Naive thymus-derived CD4-positive, alpha-beta T cell (primary cell): ENCODE measurements at regions not wholly inside any gene's neighbourhood (a gene's known extent, or its start where the extent isn't known, plus 50 kb on each side); places are given as distances from the start of the nearest gene placed in this dataset.
"Not testable (repeated sequence)": the region's sequence is repeated elsewhere in the genome, so short reads cannot be mapped to it uniquely, and the experiment has no call there.

Experiments
- ATAC-seq: fragments of 150-1000 bp; cut with Tn5 transposase; 2 replicates; pipeline ENCODE4 v1.10.0; 2021; ENCODE audit warnings: mild to moderate bottlenecking, moderate library complexity
- CTCF ChIA-PET: fragments of 350-600 bp; sonication (Branson Sonifier 250); formaldehyde crosslinking; loops from one replicate; lab custom pipeline; 2021; ENCODE audit warnings: antibody characterized with exemption; lab: Charles Lee
- POLR2A ChIA-PET: fragments of 350-600 bp; sonication (Branson Sonifier 250); formaldehyde crosslinking; loops from one replicate; lab custom pipeline; 2021; ENCODE audit warnings: antibody characterized with exemption, inconsistent platforms; lab: Charles Lee
- DNase-seq, 9 donors: peaks; one replicate each; pipeline versions ENCODE4 v3.0.0 to v3.0.0-alpha.2; 2020 to 2022; ENCODE audit warnings: mixed read lengths in 1 of 9
- H3K27ac ChIP-seq: one replicate; pipeline ENCODE4 v1.7.0; 2013; ENCODE audit warnings: mild to moderate bottlenecking, low read depth, low read length, moderate library complexity
- H3K27me3 ChIP-seq, 2 donors: one replicate each; pipeline ENCODE4 v1.7.0; 2013; ENCODE audit warnings: low read length in 2 of 2, mild to moderate bottlenecking in 2 of 2, moderate library complexity in 2 of 2; ENCODE audit not compliant: control insufficient read depth in 2 of 2, insufficient read depth in 2 of 2
- H3K36me3 ChIP-seq, 3 experiments: 1 replicate in 2 of 3; 2 replicates in 1 of 3; pipeline ENCODE4 v1.7.0; 2013; ENCODE audit warnings: low read length in 3 of 3, mild to moderate bottlenecking in 3 of 3, moderate library complexity in 1 of 3; ENCODE audit not compliant: insufficient read depth in 3 of 3, control insufficient read depth in 2 of 3
- H3K4me1 ChIP-seq, 2 donors: one replicate each; pipeline ENCODE4 v1.7.0; 2013; ENCODE audit warnings: low read length in 2 of 2, mild to moderate bottlenecking in 2 of 2, moderate library complexity in 1 of 2; ENCODE audit not compliant: control insufficient read depth in 2 of 2, insufficient read depth in 2 of 2
- H3K4me3 ChIP-seq: 2 replicates; pipeline ENCODE4 v1.7.0; 2013; ENCODE audit warnings: mild to moderate bottlenecking, low read length
- H3K9me3 ChIP-seq, 3 experiments: 1 replicate in 2 of 3; 2 replicates in 1 of 3; pipeline ENCODE4 v1.7.0; 2013; ENCODE audit warnings: low read length in 3 of 3; ENCODE audit not compliant: control insufficient read depth in 2 of 3
- H3K27ac Mint-ChIP-seq, 9 donors: one replicate each; pipeline ENCODE4 v1.8.0; 2020 to 2022; ENCODE audit warnings: mixed read lengths in 9 of 9, mild to moderate bottlenecking in 8 of 9, moderate library complexity in 5 of 9, inconsistent platforms in 2 of 9
- H3K27me3 Mint-ChIP-seq, 5 donors: one replicate each; pipeline ENCODE4 v1.8.0; 2021 to 2022; ENCODE audit warnings: mixed read lengths in 5 of 5, mild to moderate bottlenecking in 1 of 5
- H3K36me3 Mint-ChIP-seq, 5 donors: one replicate each; pipeline ENCODE4 v1.8.0; 2020 to 2022; ENCODE audit warnings: mixed read lengths in 5 of 5, mild to moderate bottlenecking in 3 of 5, inconsistent platforms in 1 of 5
- H3K4me1 Mint-ChIP-seq, 7 donors: one replicate each; pipeline ENCODE4 v1.8.0; 2020 to 2022; ENCODE audit warnings: mixed read lengths in 7 of 7, mild to moderate bottlenecking in 3 of 7, inconsistent platforms in 1 of 7
- H3K4me3 Mint-ChIP-seq, 10 donors: one replicate each; pipeline ENCODE4 v1.8.0; 2020 to 2022; ENCODE audit warnings: mild to moderate bottlenecking in 10 of 10, mixed read lengths in 10 of 10, moderate library complexity in 6 of 10, inconsistent platforms in 2 of 10
- H3K9me3 Mint-ChIP-seq, 11 donors: one replicate each; pipeline ENCODE4 v1.8.0; 2020 to 2022; ENCODE audit warnings: mixed read lengths in 11 of 11, mild to moderate bottlenecking in 4 of 11, inconsistent platforms in 1 of 11, moderate library complexity in 1 of 11
- intact Hi-C, 2 donors: fragments of 100-400 bp; cut with micrococcal nuclease; formaldehyde crosslinking; loops; one replicate each; pipeline ENCODE4 v1.15.1; 2023

DNA sequence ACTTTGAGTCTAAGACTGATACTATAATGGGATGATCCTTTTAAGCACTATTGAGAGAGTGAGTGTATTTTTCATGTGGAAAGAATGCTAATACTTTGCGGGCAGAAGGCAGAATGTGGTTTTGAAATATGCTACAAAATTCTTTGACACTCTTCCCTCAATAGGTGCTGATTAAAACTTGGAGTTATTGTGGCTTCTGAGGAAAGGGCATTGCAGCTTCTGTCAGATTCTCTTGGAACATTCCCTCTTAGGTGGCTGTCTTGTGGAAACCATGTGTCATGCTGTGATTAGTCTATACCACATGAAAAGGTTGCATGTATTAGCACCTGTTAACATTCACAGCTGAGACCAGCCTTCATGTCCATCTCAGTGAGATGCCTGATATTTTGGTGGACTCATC is 547.0 kb downstream of the STIM2 start:
- DNase-seq, result no peak
- Mint-ChIP-seq H3K9me3 (peaks cover 4 to 48% (median 12%) of the 10 kb centered on the region in 11 donors), H3K27me3 (no peaks in the 10 kb centered on the region), H3K27ac (no peak overlapping the region), H3K4me3 (no peak overlapping the region), H3K4me1 (no peaks in the 10 kb centered on the region), H3K36me3 (no peaks in the 10 kb centered on the region)
- Histone ChIP-seq H3K27me3 (no peaks in the 10 kb centered on the region), H3K36me3 (no peaks in the 10 kb centered on the region), H3K4me3 (no peak overlapping the region), H3K27ac (no peak overlapping the region), H3K4me1 (no peaks in the 10 kb centered on the region), H3K9me3 (peaks cover 0 to 7% (median 0%) of the 10 kb centered on the region in 3 experiments)
- POLR2A ChIA-PET, result no interaction called here
- intact Hi-C loops, result no loop called here
- CTCF ChIA-PET, result no interaction called here
- ATAC-seq, result no peak

DNA sequence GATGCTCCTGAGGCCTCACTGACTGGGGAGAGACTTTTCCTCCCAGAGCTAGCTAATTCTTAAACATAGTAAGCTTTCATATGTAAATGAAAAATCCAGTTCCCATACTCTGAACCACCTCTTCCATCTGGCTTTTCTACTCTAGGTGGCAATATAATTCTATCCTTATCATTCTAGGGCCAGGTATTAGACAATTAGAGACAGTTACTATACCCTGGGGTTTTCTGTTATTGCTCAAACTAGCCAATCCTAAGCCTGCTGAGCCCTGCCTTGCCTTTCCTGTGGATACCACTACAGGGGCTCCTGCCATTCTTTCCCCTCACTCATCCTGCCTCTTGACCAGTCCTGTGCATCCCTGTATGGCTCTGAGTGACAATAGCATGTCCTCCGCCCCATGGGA is 552.0 kb downstream of the STIM2 start:
- peaks cover 0 to 4% (median 0%) of the 10 kb centered on the region in 5 donors for H3K27me3 Mint-ChIP-seq
- Histone ChIP-seq H3K4me3 (no peak overlapping the region), H3K36me3 (no peaks in the 10 kb centered on the region), H3K27ac (no peak overlapping the region), H3K27me3 (no peaks in the 10 kb centered on the region), H3K9me3 (no peaks in the 10 kb centered on the region), H3K4me1 (no peaks in the 10 kb centered on the region)
- no peaks in the 10 kb centered on the region for H3K36me3 Mint-ChIP-seq
- DNase-seq (no peak), ATAC-seq (no peak)
- intact Hi-C loops, result no loop called here
- H3K27ac Mint-ChIP-seq, result no peak overlapping the region
- H3K4me1 Mint-ChIP-seq, result no peaks in the 10 kb centered on the region
- POLR2A ChIA-PET, result no interaction called here
- H3K4me3 Mint-ChIP-seq, result no peak overlapping the region
- CTCF ChIA-PET, result no interaction called here
- peaks cover 1 to 30% (median 9%) of the 10 kb centered on the region in 11 donors for H3K9me3 Mint-ChIP-seq

DNA sequence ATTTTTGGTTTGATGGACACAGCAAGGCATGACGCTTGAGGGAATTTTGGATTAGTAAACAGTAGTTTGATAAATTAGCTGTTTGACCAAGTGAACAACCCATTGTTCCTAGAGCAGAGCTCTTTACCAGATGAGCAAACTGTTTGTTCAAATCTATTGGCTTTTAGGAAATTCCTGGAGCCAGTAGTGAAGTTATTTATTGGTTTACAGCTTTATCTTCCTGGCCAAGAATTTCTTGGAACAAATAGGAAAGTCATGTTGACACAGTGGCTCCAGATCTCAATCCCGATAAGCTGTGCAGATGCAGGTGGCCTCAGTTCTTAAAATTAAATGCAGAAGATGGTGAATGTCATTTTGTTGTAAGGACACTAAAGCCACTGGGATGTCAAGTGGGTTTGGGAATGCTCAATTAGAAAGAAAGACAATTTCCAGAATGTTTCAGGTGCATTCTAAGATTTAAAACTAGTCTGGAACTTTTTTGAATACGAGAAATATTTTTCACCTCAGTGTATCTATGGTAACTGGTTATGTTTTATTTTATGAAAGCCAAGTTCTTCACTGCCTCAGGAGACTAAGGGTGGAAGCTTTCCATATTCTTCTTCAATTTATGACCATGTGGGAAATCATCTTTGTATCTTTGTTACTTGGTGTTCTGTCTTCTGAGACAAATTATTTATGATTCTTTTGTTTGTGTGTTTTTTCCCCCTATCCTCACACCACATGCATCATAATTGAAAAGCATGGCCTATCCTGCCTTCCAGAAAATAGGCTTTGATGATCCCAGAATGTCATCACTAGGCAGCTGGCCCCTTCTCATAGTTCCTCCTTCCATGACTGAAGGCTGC is 554.5 kb downstream of the STIM2 start:
- intact Hi-C loops, result no loop called here
- no peak for ATAC-seq
- H3K27me3 ChIP-seq, result no peaks in the 10 kb centered on the region
- no peak for DNase-seq
- peaks cover 4 to 34% (median 11%) of the 10 kb centered on the region in 11 donors for H3K9me3 Mint-ChIP-seq
- no peaks in the 10 kb centered on the region for H3K9me3 ChIP-seq
- H3K4me3 Mint-ChIP-seq, result no peak overlapping the region
- peaks cover 0 to 4% (median 0%) of the 10 kb centered on the region in 5 donors for H3K27me3 Mint-ChIP-seq
- H3K36me3 ChIP-seq, result no peaks in the 10 kb centered on the region
- H3K4me3 ChIP-seq, result no peak overlapping the region
- ChIA-PET CTCF (no interaction called here), POLR2A (no interaction called here)
- no peak overlapping the region for H3K27ac Mint-ChIP-seq
- no peaks in the 10 kb centered on the region for H3K4me1 ChIP-seq
- no peak overlapping the region for H3K27ac ChIP-seq
- no peaks in the 10 kb centered on the region for H3K4me1 Mint-ChIP-seq
- H3K36me3 Mint-ChIP-seq, result no peaks in the 10 kb centered on the region

DNA sequence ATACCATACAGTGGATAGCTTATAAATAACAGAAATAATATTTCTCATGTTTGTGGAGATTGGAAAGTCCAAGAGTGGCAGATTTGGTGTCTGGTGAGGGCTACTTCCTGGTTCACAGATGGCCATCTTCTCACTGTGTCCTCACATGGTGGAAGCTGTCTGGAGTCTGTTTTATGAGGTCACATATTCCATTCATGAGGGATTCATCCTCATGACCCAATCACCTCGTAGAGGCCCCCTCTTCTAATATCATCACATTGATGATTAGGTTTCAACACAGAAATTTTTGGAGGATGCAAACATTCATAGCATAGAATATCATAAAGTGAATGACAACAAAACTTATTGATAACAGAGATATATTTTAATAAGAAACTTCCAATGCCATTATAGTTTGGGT is 568.0 kb downstream of the STIM2 start:
- no peak overlapping the region for H3K27ac Mint-ChIP-seq
- Histone ChIP-seq H3K36me3 (no peaks in the 10 kb centered on the region), H3K4me3 (no peak overlapping the region), H3K9me3 (no peaks in the 10 kb centered on the region), H3K27me3 (no peaks in the 10 kb centered on the region), H3K27ac (no peak overlapping the region), H3K4me1 (no peaks in the 10 kb centered on the region)
- ATAC-seq (no peak), DNase-seq (no peak)
- H3K4me1 Mint-ChIP-seq, result no peaks in the 10 kb centered on the region
- H3K9me3 Mint-ChIP-seq, result peaks cover 0 to 9% (median 3%) of the 10 kb centered on the region in 11 donors
- ChIA-PET CTCF (interaction anchor here (0.7 kb wide), 1 partner anchor 822 kb away, joined by 3 read pairs; no protein-coding TSS in a partner anchor), POLR2A (no interaction called here)
- H3K36me3 Mint-ChIP-seq, result no peaks in the 10 kb centered on the region
- H3K27me3 Mint-ChIP-seq, result peaks cover 0 to 4% (median 0%) of the 10 kb centered on the region in 5 donors
- H3K4me3 Mint-ChIP-seq, result no peak overlapping the region
- intact Hi-C loops, result no loop called here

DNA sequence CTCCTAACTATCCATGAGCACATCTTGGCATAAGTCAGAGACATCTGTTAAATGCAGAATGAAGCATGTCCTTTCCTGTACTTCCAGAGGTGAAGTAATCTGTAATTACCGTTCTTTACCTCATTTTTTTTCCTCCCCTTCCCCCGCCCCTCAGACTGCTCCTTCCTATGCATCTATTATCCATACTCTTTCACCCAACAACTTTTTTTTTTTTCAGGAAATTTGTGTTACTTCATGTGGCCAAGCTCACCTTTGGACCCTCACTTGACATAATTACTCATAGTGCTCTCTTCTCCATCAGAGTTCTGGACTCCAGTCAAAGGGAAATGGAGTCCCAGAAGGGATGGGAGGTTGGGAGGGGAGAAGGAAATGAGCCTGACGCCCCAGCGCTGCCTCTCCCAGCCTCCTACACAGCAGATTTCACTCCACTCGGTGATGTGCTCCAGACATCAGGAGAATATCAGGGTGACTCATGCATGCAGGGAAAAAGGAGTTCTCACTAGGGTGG is 568.8 kb downstream of the STIM2 start:
- no peak for DNase-seq
- Histone ChIP-seq H3K27me3 (no peaks in the 10 kb centered on the region), H3K4me1 (no peaks in the 10 kb centered on the region), H3K4me3 (no peak overlapping the region), H3K27ac (no peak overlapping the region), H3K36me3 (no peaks in the 10 kb centered on the region), H3K9me3 (no peaks in the 10 kb centered on the region)
- H3K36me3 Mint-ChIP-seq, result no peaks in the 10 kb centered on the region
- ATAC-seq, result no peak
- H3K4me3 Mint-ChIP-seq, result no peak overlapping the region
- ChIA-PET POLR2A (no interaction called here), CTCF (no interaction called here)
- H3K4me1 Mint-ChIP-seq, result no peaks in the 10 kb centered on the region
- no peak overlapping the region for H3K27ac Mint-ChIP-seq
- intact Hi-C loops, result no loop called here
- H3K27me3 Mint-ChIP-seq, result peaks cover 0 to 4% (median 0%) of the 10 kb centered on the region in 5 donors
- peaks cover 0 to 13% (median 4%) of the 10 kb centered on the region in 11 donors for H3K9me3 Mint-ChIP-seq

DNA sequence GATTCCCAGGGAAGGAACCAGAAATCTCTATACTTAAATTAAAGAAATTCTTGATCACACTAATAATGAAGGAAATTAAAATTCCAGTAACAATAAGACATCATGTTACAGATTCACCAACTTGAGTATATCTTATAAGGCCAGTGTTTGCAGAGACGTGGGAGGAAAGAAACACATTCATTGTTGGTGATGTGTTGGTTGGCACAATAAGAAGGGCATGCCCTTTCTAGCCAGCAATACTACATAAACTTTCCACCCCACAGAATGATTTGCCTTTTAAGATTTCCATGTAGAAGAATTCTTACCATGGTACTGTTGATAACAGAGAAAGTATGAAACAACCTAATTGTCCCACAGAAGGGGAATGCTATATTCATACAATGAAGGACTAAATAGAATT is 581.5 kb downstream of the STIM2 start:
- Mint-ChIP-seq H3K36me3 (no peaks in the 10 kb centered on the region), H3K9me3 (peaks cover 0 to 17% (median 0%) of the 10 kb centered on the region in 11 donors), H3K27me3 (no peaks in the 10 kb centered on the region), H3K4me3 (no peak overlapping the region), H3K4me1 (no peaks in the 10 kb centered on the region), H3K27ac (no peak overlapping the region)
- H3K4me3 ChIP-seq, result no peak overlapping the region
- no peak overlapping the region for H3K27ac ChIP-seq
- DNase-seq (no peak), ATAC-seq (no peak)
- H3K36me3 ChIP-seq, result no peaks in the 10 kb centered on the region
- H3K27me3 ChIP-seq, result no peaks in the 10 kb centered on the region
- H3K9me3 ChIP-seq, result no peaks in the 10 kb centered on the region
- intact Hi-C loops, result no loop called here
- ChIA-PET CTCF (no interaction called here), POLR2A (no interaction called here)
- no peaks in the 10 kb centered on the region for H3K4me1 ChIP-seq

DNA sequence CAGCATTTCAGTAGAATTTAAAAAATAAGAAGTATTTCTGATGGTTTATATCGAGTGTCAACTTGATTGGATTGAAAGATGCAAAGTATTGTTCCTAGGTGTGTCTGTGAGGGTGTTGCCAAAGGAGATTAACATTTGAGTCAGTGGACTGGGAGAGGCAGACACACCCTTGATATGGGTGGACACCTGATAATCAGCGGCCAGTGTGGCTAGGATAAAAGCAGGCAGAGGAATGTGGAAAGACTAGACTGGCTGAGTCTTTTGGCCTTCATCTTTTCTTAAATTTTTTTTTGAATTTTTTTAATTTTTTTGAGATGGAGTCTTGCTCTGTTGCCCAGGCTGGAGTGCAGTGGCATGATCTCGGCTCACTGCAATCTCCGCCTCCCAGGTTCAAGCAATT is 582.0 kb downstream of the STIM2 start:
- H3K27me3 Mint-ChIP-seq, H3K36me3 Mint-ChIP-seq, H3K4me1 Mint-ChIP-seq, intact Hi-C loops, H3K4me3 Mint-ChIP-seq, DNase-seq, H3K4me3 ChIP-seq, H3K9me3 ChIP-seq, H3K36me3 ChIP-seq, ATAC-seq, CTCF ChIA-PET, H3K27ac ChIP-seq, H3K27me3 ChIP-seq, H3K4me1 ChIP-seq, H3K27ac Mint-ChIP-seq, POLR2A ChIA-PET: not testable (repeated sequence)
- H3K9me3 Mint-ChIP-seq, result peaks cover 0 to 17% (median 0%) of the 10 kb centered on the region in 11 donors
